Mucosa of descending colon (tissue), 3 donors: ENCODE measurements at regions not wholly inside any gene's neighbourhood (a gene's known extent, or its start where the extent isn't known, plus 50 kb on each side); places are given as distances from the start of the nearest gene placed in this dataset.

Source experiments
- ATAC-seq: fragments of 200-7000 bp; cut with Tn5 transposase; one replicate; pipeline ENCODE4 v1.9.1; 2020; ENCODE audit warnings: mild to moderate bottlenecking, moderate library complexity
- DNase-seq, 3 donors: peaks; one replicate each; pipeline ENCODE4 v3.0.0-alpha.2; 2020
- H3K36me3 ChIP-seq: fragments of 200-600 bp; one replicate; pipeline ENCODE4 v1.8.0; 2021; ENCODE audit warnings: low read depth, mild to moderate bottlenecking
- H3K4me1 ChIP-seq: fragments of 200-600 bp; one replicate; pipeline ENCODE4 v1.8.0; 2021; ENCODE audit warnings: low read depth, mild to moderate bottlenecking
- H3K4me3 ChIP-seq: fragments of 200-600 bp; one replicate; pipeline ENCODE4 v1.8.0; 2021; ENCODE audit warnings: mild to moderate bottlenecking
- H3K9me3 ChIP-seq: fragments of 200-600 bp; one replicate; pipeline ENCODE4 v1.8.0; 2021; ENCODE audit warnings: mild to moderate bottlenecking
- intact Hi-C, 2 donors: fragments of 100-400 bp; cut with DNase I in 1 of 2; cut with micrococcal nuclease in 1 of 2; formaldehyde crosslinking; loops; one replicate each; pipeline versions ENCODE4 v1.11.0 to v1.11.1; 2022; cut with DNase I, micrococcal nuclease
- TF ChIP-seq, protein P1 (sequence below): fragments of 200-600 bp; IDR thresholded peaks from one replicate; pipeline ENCODE4 v1.8.0; 2022; ENCODE audit warnings: antibody characterized with exemption, mild to moderate bottlenecking
- donor health status: DM: no; HTN: no; CAD: no; lungs with moderate emphysema.
- donor health status: DM: no; HTN: no; CAD: no.
- donor health status: DM: no; HTN: yes; CAD: no.

DNA sequence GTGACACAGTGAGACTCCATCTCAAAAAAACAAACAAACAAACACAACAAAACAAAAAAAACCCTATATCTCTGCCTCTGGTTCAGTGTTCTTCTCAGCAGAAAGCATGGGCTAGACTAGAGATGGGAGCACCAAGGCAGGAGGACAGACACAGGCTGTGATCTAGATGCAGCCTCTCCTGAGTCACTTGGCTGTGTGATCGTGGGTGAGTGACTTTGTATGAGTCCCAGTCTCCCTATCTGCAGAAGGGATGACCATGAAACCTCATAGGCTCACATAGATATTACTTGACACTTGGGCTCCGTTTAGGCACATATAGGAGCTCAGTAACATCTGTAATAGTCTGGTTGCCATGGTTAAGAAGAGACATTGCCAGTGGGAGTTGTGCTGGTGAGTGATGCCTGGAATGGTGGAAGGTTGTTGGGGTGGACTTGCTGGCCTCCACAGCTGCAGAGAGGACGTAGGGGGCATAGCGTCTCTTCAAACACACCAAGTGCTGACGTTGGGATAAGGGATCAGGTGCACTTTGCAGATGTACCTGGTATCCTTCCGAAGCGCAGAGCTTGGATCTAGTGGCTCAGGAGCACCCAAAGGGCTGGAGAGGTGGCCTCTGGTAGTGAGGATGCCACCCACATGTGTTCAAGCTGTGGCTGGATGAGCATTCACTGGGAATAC is 318.9 kb upstream of the HS6ST1 start:
- intact Hi-C loops = no loop called here
- no peaks in the 10 kb centered on the region for H3K9me3 ChIP-seq
- H3K4me3 ChIP-seq = no peak overlapping the region
- TF ChIP-seq, protein P1, sequence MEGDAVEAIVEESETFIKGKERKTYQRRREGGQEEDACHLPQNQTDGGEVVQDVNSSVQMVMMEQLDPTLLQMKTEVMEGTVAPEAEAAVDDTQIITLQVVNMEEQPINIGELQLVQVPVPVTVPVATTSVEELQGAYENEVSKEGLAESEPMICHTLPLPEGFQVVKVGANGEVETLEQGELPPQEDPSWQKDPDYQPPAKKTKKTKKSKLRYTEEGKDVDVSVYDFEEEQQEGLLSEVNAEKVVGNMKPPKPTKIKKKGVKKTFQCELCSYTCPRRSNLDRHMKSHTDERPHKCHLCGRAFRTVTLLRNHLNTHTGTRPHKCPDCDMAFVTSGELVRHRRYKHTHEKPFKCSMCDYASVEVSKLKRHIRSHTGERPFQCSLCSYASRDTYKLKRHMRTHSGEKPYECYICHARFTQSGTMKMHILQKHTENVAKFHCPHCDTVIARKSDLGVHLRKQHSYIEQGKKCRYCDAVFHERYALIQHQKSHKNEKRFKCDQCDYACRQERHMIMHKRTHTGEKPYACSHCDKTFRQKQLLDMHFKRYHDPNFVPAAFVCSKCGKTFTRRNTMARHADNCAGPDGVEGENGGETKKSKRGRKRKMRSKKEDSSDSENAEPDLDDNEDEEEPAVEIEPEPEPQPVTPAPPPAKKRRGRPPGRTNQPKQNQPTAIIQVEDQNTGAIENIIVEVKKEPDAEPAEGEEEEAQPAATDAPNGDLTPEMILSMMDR = no peak
- no peaks in the 10 kb centered on the region for H3K36me3 ChIP-seq
- no peak for ATAC-seq
- no peaks in the 10 kb centered on the region for H3K4me1 ChIP-seq
- DNase-seq = no peak

DNA sequence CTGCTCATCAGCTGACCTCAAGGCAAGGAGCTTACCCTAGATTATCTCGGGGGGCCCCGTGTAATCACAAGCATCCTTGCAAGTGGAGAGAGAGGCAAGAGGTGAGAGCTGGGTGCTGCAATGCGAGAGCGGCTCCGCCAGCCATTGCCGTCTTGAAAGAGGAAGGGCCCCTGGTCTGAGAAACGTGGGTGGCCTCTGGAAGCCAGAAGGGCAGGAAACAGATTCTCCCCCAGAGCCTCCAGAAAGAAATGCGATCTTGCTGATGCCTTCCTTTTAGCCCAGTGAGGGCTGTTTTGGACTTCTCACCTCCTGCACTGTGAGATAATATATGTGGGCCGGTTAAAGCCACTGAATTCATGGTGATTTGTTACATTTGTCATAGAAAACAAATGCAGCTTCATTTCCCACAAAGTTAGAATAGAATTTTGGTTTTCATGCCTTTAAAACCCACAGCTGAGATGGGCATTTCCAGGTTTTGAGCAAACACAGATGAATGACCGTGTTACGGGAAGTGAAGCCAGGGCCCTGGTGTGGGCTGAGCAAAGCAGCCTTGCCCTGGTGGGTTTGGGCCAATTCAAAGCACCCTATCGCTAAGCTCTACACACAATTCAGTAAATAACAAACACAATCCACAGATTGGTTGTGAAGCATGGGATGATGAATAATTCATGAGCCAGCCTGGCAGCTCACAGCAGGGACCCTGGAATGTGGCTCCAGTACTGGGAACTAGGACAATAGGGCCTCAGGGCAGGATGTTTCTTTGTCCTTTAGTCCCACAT is 319.9 kb upstream of the HS6ST1 start:
- DNase-seq = no peak
- no peak for ATAC-seq
- Histone ChIP-seq H3K4me3 (no peak overlapping the region), H3K4me1 (no peaks in the 10 kb centered on the region), H3K36me3 (no peaks in the 10 kb centered on the region), H3K9me3 (no peaks in the 10 kb centered on the region)
- intact Hi-C loops = no loop called here
- TF ChIP-seq, protein P1 = no peak

DNA sequence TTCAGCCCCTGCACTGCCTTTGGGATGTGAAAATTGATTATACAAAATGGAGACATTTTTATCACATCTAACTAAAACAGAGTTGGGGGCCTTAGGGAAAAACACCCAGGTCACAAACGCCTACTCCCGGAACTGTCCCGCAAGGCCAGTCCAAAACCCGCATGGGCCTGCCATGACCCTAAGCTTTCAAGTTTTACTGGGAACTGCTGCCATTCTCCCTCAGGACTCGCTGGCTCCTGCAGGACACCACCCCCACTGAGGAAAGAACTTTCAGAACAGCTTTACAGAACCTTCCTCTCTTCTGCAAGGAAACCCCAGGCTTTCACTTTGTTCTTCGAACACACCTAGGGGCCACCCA is 320.4 kb upstream of the HS6ST1 start:
- TF ChIP-seq, protein P1 = no peak
- no peaks in the 10 kb centered on the region for H3K9me3 ChIP-seq
- intact Hi-C loops = no loop called here
- H3K4me3 ChIP-seq = no peak overlapping the region
- ATAC-seq (no peak), DNase-seq (no peak)
- H3K4me1 ChIP-seq = no peaks in the 10 kb centered on the region
- no peaks in the 10 kb centered on the region for H3K36me3 ChIP-seq

DNA sequence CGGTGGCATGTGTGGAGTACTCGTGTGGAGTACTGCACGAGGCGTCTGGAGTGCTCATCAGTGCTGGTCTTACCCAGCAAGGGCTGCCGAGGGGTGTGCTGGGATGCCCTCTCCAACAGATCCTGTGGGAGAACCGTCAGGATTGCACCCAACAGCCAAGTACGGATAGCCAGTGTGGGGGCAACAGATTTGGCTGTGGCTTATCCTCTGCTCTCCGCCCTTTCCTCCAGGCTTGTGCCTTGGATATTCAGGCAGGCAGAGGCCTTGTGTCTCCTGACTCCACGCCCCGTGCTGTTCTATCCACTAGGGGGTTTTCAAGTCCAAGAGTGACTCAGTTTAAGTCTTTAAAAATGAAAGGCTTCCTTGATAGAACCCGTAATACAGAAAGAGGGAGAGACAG is 321.0 kb upstream of the HS6ST1 start:
- Histone ChIP-seq H3K9me3 (no peaks in the 10 kb centered on the region), H3K4me1 (no peaks in the 10 kb centered on the region), H3K4me3 (no peak overlapping the region), H3K36me3 (no peaks in the 10 kb centered on the region)
- TF ChIP-seq, protein P1 = no peak
- intact Hi-C loops = no loop called here
- ATAC-seq (no peak), DNase-seq (no peak)

DNA sequence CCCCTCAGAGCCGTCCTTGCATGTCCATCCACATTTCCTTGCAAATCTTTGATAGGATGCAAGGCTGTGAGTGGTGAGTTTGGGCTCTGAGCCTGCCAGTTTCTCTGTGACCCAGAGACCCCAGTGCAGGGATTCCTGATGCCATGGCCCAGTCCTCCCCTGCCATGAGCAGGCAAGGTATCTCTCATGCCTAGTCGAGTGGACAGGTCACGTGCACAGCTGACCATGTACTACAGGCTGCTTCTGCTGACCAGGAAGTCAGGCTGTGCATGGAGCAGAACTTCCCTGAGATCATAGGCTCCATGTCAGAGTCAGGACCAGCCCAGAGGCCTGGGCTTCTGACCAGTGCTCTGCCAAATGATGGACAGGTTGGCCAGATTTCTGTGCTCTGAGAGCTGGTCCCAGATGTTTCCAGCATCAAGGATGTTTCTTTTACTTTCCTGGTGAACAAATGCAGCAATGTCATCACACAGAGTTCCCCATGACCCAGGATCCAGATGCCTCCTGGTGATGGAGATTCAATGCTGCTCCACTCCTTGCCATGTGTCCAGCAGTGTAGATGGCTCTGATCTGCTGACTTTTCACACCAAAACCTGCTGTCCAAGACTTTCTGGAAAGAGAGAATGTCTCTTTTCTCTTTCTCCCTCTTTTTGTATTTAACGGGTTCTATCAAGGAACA is 321.6 kb upstream of the HS6ST1 start:
- ATAC-seq (no peak), DNase-seq (no peak)
- Histone ChIP-seq H3K9me3 (no peaks in the 10 kb centered on the region), H3K36me3 (no peaks in the 10 kb centered on the region), H3K4me1 (no peaks in the 10 kb centered on the region), H3K4me3 (no peak overlapping the region)
- TF ChIP-seq, protein P1 = no peak
- intact Hi-C loops = no loop called here
